ENCODE measurements at regions not wholly inside any gene's neighbourhood (a gene's known extent, or its start where the extent isn't known, plus 50 kb on each side); places are given as distances from the start of the nearest gene placed in this dataset.
"Not testable (repeated sequence)": the region's sequence is repeated elsewhere in the genome, so short reads cannot be mapped to it uniquely, and the experiment has no call there.

DNA sequence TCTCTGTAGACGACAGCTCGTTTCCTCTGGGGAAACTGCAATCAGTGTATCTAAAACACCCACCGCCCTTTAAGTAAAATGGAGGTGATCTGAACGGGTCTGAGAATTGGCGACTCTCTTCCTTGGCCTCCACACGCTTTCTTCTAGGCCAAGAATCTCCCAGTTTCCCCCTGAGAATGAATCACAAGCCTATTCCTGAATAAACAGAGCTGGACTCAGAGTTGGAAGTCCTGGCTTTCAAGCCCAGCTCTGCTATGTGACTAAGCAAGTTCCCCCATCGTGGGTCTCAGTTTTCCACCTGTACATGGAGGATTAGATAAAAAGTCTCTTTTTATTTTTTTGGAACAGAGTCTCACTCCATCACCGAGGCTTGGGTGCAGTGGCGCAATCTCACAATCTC lies 200.4 kb downstream of the MN1 start:
- Histone ChIP-seq H3K4me1 (ENCODE audit: control insufficient read depth, insufficient read depth, low read length, poor library complexity, severe bottlenecking) (no peaks in the 10 kb centered on the region), H3K4me3 (ENCODE audit: extremely low read depth, insufficient read depth, low read length, poor library complexity, severe bottlenecking) (no peak overlapping the region), H3K27ac (ENCODE audit: low read depth, low read length, severe bottlenecking) (no peak overlapping the region), H3K36me3 (ENCODE audit: control insufficient read depth, insufficient read depth, low read length) (no peaks in the 10 kb centered on the region), H3K9me3 (ENCODE audit: control insufficient read depth, low read length) (no peaks in the 10 kb centered on the region)
- 86 to 92% methylated on average over 5 to 9 of the region's 9 CpGs for WGBS, 2 experiments (ENCODE audit: insufficient coverage in 2 of 2)

DNA sequence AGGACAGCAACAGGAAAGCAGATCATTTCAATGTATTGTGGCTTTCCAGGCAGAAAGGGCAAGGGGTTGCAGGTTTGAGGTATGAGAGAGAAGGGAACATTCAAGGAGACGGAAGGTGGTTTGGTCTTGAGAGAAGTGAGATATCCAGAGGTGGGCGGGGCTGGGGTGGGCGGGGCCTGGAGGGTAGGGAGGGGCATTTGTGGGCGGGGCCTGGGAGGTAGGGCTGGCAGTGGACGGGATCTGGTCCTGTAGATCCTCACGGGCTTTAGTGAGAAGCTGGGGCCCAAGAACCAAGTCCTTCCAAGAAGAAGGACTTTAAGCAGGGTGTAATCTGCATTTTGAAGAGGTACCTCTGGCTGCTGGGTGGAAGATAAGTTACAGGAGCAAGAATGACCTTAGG lies 199.2 kb downstream of the MN1 start:
- Histone ChIP-seq H3K4me1 (ENCODE audit: control insufficient read depth, insufficient read depth, low read length, poor library complexity, severe bottlenecking) (no peaks in the 10 kb centered on the region), H3K27ac (ENCODE audit: low read depth, low read length, severe bottlenecking) (no peak overlapping the region)

DNA sequence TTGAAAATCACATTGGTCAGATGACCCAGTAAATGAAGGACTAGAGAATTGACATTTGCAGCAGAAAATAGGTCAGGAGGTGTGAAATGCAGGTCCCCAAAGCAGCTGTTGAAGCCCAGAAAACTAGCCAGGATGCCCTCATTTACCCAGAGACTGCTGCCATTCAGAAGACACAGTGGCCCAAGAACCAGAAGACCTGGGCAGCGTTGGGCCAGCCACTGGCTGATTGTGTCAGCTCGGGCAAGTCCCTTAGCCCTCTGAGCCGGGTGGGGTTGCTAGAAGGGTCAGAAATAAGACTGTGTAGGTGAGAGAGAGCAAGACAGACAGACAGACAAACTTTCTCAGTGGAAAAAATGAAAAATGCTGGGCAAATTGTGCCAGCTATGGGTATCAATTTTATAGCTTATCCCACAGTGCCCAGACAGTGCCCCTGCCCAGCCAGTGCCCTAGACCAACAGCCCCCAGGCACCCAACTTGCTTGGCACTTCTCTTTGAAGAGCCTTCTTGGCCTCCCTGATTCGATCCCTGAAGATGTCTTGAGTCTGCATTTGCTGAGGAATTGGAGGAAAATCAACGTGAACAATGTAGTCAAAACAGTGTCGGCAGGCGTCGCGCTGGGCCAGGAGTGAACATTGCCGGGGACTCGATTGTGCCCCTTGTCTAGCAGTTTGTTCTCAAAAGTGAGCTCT lies 198.3 kb downstream of the MN1 start:
- Histone ChIP-seq H3K27ac (ENCODE audit: low read depth, low read length, severe bottlenecking) (no peak overlapping the region), H3K4me3 (ENCODE audit: extremely low read depth, insufficient read depth, low read length, poor library complexity, severe bottlenecking) (no peak overlapping the region), H3K9me3 (ENCODE audit: control insufficient read depth, low read length) (no peaks in the 10 kb centered on the region), H3K36me3 (ENCODE audit: control insufficient read depth, insufficient read depth, low read length) (no peaks in the 10 kb centered on the region), H3K4me1 (ENCODE audit: control insufficient read depth, insufficient read depth, low read length, poor library complexity, severe bottlenecking) (no peaks in the 10 kb centered on the region)
- 91 to 92% methylated on average over 11 of the region's 11 CpGs for WGBS, 2 experiments (ENCODE audit: insufficient coverage in 2 of 2)

More for the DNA sequence above, 199.2 kb downstream of the MN1 start:
- Histone ChIP-seq H3K36me3 (ENCODE audit: control insufficient read depth, insufficient read depth, low read length) (no peaks in the 10 kb centered on the region), H3K4me3 (ENCODE audit: extremely low read depth, insufficient read depth, low read length, poor library complexity, severe bottlenecking) (no peak overlapping the region), H3K9me3 (ENCODE audit: control insufficient read depth, low read length) (no peaks in the 10 kb centered on the region)
- WGBS, 2 experiments (ENCODE audit: insufficient coverage in 2 of 2) = 80 to 82% methylated on average over 3 to 6 of the region's 6 CpGs

DNA sequence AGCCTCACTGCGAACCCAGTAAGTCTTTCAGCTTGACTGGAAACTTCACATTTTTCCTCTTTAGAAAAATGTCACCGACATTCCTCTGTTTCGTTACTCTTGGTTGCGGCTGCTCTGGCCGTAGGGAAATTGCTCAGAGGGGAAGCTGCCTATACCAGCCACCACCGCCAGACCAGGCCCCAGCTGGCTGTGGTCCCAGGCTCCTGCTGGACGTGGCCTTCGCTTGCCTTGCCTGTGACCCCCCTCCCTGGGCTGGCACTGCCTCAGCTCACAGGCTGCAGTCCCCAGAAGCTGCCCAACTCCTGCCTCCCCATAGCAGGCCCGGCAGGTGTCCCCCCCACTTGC lies 197.8 kb downstream of the MN1 start:
- no peaks in the 10 kb centered on the region for H3K36me3 ChIP-seq (ENCODE audit: control insufficient read depth, insufficient read depth, low read length)
- no peak overlapping the region for H3K4me3 ChIP-seq (ENCODE audit: extremely low read depth, insufficient read depth, low read length, poor library complexity, severe bottlenecking)
- no peaks in the 10 kb centered on the region for H3K4me1 ChIP-seq (ENCODE audit: control insufficient read depth, insufficient read depth, low read length, poor library complexity, severe bottlenecking)
- no peaks in the 10 kb centered on the region for H3K9me3 ChIP-seq (ENCODE audit: control insufficient read depth, low read length)
- no peak overlapping the region for H3K27ac ChIP-seq (ENCODE audit: low read depth, low read length, severe bottlenecking)
- WGBS, 2 experiments (ENCODE audit: insufficient coverage in 2 of 2) = 83% methylated on average over 8 to 9 of the region's 9 CpGs

DNA sequence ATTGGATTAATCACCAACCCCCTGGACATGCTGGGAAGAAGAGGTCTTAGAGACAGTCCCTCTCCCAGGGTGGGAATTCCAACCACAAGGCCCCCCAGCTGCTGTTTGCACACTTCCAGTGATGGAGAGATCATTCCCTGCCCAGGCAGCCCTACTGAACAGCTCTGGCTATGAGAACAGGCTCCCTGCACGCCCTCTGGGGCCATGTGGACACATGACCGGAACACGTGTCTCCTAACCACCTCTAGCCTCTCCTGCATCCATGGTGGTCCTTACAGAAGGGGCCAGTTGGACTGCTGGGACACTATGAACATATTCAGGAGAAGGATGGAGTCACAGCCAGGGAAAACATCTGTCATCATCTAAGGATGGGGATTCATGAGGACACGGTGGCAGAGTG lies 196.2 kb downstream of the MN1 start:
- Histone ChIP-seq H3K27ac (ENCODE audit: low read depth, low read length, severe bottlenecking) (no peak overlapping the region), H3K4me3 (ENCODE audit: extremely low read depth, insufficient read depth, low read length, poor library complexity, severe bottlenecking) (no peak overlapping the region), H3K9me3 (ENCODE audit: control insufficient read depth, low read length) (no peaks in the 10 kb centered on the region), H3K4me1 (ENCODE audit: control insufficient read depth, insufficient read depth, low read length, poor library complexity, severe bottlenecking) (no peaks in the 10 kb centered on the region), H3K36me3 (ENCODE audit: control insufficient read depth, insufficient read depth, low read length) (no peaks in the 10 kb centered on the region)
- 80% methylated on average over 4 of the region's 4 CpGs for WGBS, 2 experiments (ENCODE audit: insufficient coverage in 2 of 2)

DNA sequence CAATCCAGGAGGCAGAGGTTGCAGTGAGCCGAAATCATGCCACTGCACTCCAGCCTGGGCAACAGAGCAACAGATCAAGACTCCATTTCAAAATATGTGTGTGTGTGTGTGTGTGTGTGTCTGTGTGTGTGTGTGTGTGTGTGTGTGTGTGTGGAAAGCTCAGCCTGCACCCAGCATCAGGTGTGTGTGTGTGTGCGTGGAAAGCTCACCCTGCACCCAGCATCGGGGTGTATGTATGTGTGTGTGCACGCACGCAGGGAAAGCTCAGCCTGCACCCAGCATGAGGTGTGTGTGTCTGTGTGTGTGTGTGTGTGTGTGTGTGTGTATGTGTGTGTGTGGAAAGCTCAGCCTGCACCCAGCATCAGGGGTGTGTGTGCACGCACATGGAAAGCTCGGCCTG lies 193.8 kb downstream of the MN1 start:
- not testable (repeated sequence) for H3K4me1 ChIP-seq (ENCODE audit: control insufficient read depth, insufficient read depth, low read length, poor library complexity, severe bottlenecking); H3K27ac ChIP-seq (ENCODE audit: low read depth, low read length, severe bottlenecking); H3K4me3 ChIP-seq (ENCODE audit: extremely low read depth, insufficient read depth, low read length, poor library complexity, severe bottlenecking); H3K36me3 ChIP-seq (ENCODE audit: control insufficient read depth, insufficient read depth, low read length); H3K9me3 ChIP-seq (ENCODE audit: control insufficient read depth, low read length)
- 95 to 98% methylated on average over 3 to 4 of the region's 7 CpGs for WGBS, 2 experiments (ENCODE audit: insufficient coverage in 2 of 2)

DNA sequence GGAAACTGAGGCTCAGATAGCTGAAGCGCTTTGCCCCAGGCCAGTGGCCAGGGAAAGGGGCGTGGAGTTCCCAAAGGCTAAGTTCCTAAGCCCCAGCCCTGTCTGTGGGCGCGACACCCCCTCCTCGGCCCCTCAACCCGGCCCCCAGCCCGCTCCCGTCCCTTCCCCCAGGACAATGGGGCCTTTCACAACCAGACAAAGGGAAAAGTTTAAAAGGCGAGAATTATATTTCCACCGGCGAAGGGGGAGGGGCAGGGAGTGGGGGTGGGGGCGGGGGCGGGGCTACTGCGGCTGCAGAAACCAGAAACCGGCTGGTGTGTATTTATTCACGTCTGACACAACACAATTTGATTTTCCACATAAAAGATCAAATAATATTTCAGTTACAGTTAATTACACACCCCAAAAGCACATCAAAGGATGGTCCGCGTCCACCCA lies 192.1 kb downstream of the MN1 start:
- 73 to 92% methylated on average over 2 to 6 of the region's 18 CpGs for WGBS, 2 experiments (ENCODE audit: insufficient coverage in 2 of 2)
- H3K4me3 ChIP-seq (ENCODE audit: extremely low read depth, insufficient read depth, low read length, poor library complexity, severe bottlenecking) = no peak overlapping the region
- H3K36me3 ChIP-seq (ENCODE audit: control insufficient read depth, insufficient read depth, low read length) = no peaks in the 10 kb centered on the region
- no peaks in the 10 kb centered on the region for H3K9me3 ChIP-seq (ENCODE audit: control insufficient read depth, low read length)
- H3K4me1 ChIP-seq (ENCODE audit: control insufficient read depth, insufficient read depth, low read length, poor library complexity, severe bottlenecking) = no peaks in the 10 kb centered on the region
- no peak overlapping the region for H3K27ac ChIP-seq (ENCODE audit: low read depth, low read length, severe bottlenecking)

DNA sequence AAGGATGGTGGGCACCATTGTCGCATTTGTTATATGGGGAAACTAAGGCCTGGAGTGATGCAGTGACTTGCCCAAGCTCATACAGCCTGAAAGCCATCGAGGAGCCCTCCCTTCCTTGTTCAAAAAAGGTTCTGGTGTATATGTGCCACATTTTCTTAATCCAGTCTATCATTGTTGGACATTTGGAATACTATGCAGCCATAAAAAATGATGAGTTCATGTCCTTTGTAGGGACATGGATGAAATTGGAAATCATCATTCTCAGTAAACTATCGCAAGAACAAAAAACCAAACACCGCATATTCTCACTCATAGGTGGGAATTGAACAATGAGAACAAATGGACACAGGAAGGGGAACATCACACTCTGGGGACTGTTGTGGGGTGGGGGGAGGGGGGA lies 191.4 kb downstream of the MN1 start:
- not testable (repeated sequence) for H3K9me3 ChIP-seq (ENCODE audit: control insufficient read depth, low read length); H3K4me1 ChIP-seq (ENCODE audit: control insufficient read depth, insufficient read depth, low read length, poor library complexity, severe bottlenecking); H3K4me3 ChIP-seq (ENCODE audit: extremely low read depth, insufficient read depth, low read length, poor library complexity, severe bottlenecking); H3K36me3 ChIP-seq (ENCODE audit: control insufficient read depth, insufficient read depth, low read length); H3K27ac ChIP-seq (ENCODE audit: low read depth, low read length, severe bottlenecking)
- 100% methylated on average over 1 to 2 of the region's 4 CpGs for WGBS, 2 experiments (ENCODE audit: insufficient coverage in 2 of 2)

DNA sequence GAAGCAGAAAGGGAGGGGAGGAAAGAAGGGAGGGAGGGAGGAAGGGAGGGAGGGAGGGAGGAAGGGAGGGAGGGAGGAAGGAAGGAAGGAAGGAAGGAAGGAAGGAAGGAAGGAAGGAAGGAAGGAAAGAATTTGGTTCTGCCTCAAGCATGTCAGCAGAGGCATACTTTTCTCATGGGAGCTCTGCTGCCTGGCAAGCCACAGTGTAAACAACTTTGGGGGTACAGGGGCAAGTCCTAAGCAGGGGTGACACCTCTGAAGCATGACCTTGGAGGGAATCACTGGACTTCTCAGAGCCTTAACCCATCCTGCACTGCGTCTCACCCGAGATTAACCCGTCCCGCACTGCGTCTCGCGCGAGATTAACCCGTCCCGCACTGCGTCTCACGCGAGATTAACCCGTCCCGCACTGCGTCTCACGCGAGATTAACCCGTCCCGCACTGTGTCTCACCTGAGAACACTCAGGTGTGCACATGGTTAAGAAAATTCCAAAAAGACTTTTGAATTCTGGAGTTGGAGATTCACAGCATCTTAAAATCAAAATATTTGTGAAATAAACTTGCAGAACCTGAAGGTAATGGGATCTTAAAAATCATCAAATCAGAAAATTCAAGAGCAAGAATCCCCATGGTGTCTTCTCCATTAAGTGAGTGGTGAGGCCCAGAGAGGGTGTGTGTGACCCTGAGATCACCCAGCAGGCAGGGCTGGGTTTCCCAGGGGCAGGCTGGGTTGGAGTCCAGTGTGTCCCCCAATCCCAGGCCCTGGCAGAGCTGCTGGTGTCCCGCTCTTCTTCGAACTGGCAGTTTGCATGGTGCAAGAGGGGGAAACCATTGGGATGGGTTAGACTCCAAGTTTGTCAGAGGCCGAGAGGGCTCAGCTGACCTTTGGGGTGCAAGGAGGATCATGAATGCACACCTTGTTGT lies 190.4 kb downstream of the MN1 start:
- Histone ChIP-seq H3K27ac (ENCODE audit: low read depth, low read length, severe bottlenecking) (no peak overlapping the region), H3K4me1 (ENCODE audit: control insufficient read depth, insufficient read depth, low read length, poor library complexity, severe bottlenecking) (no peaks in the 10 kb centered on the region), H3K9me3 (ENCODE audit: control insufficient read depth, low read length) (no peaks in the 10 kb centered on the region), H3K36me3 (ENCODE audit: control insufficient read depth, insufficient read depth, low read length) (no peaks in the 10 kb centered on the region), H3K4me3 (ENCODE audit: extremely low read depth, insufficient read depth, low read length, poor library complexity, severe bottlenecking) (no peak overlapping the region)
- 97 to 98% methylated on average over 22 to 23 of the region's 23 CpGs for WGBS, 2 experiments (ENCODE audit: insufficient coverage in 2 of 2)

DNA sequence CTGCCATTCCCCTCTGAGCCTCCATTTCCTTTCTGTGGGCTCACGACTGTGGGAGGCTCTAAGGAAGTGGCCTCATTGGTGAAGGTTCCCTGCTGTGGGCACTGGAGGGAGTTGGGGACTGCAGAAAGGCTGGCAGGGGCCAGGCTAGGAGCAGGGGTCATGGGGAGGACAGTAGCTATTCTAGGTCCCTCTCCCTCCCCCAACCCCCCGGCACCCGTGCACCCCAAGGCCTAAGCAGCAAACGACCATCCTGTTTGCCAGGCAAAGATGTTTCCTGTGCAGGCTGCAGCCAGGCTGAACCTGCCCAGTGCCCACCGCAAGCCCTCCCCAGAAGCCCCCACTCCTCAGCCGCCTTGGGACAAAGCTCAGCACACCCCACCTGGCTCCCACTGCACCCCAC lies 189.4 kb downstream of the MN1 start:
- no peak overlapping the region for H3K27ac ChIP-seq (ENCODE audit: low read depth, low read length, severe bottlenecking)
- H3K4me1 ChIP-seq (ENCODE audit: control insufficient read depth, insufficient read depth, low read length, poor library complexity, severe bottlenecking) = no peaks in the 10 kb centered on the region
- WGBS, 2 experiments (ENCODE audit: insufficient coverage in 2 of 2) = 80% methylated on average over 5 of the region's 6 CpGs; no CpG with 5 or more reads in 1 of the 2 experiments
- H3K4me3 ChIP-seq (ENCODE audit: extremely low read depth, insufficient read depth, low read length, poor library complexity, severe bottlenecking) = no peak overlapping the region
- no peaks in the 10 kb centered on the region for H3K9me3 ChIP-seq (ENCODE audit: control insufficient read depth, low read length)
- no peaks in the 10 kb centered on the region for H3K36me3 ChIP-seq (ENCODE audit: control insufficient read depth, insufficient read depth, low read length)
